Liver (tissue), 8 donors: ENCODE measurements at regions not wholly inside any gene's neighbourhood (a gene's known extent, or its start where the extent isn't known, plus 50 kb on each side); places are given as distances from the start of the nearest gene placed in this dataset.

ENCODE experiments used
- DNase-seq: peaks from one replicate; pipeline ENCODE4 v3.0.0-alpha.2; 2017; ENCODE audit warnings: low spot score
- H3K27ac ChIP-seq, 2 donors: one replicate each; pipeline ENCODE4 v1.7.0; 2013; ENCODE audit warnings: inconsistent platforms in 2 of 2, low read length in 2 of 2, control low read depth in 1 of 2, low read depth in 1 of 2, mild to moderate bottlenecking in 1 of 2
- H3K27me3 ChIP-seq, 4 donors: one replicate each; pipeline versions ENCODE4 v1.6.1 to v1.7.0; 2013; ENCODE audit warnings: low read length in 3 of 4, inconsistent platforms in 1 of 4, mild to moderate bottlenecking in 1 of 4, moderate library complexity in 1 of 4; ENCODE audit not compliant: control insufficient read depth in 4 of 4, insufficient read depth in 4 of 4
- H3K36me3 ChIP-seq, 4 donors: one replicate each; pipeline versions ENCODE4 v1.6.1 to v1.7.0; 2013; ENCODE audit warnings: low read length in 3 of 4, mild to moderate bottlenecking in 3 of 4, low read depth in 1 of 4, moderate library complexity in 1 of 4; ENCODE audit not compliant: control insufficient read depth in 4 of 4, insufficient read depth in 3 of 4
- H3K4me1 ChIP-seq, 4 donors: one replicate each; pipeline versions ENCODE4 v1.6.1 to v1.7.0; 2013; ENCODE audit warnings: low read length in 3 of 4, mild to moderate bottlenecking in 3 of 4, moderate library complexity in 1 of 4; ENCODE audit not compliant: control insufficient read depth in 4 of 4, insufficient read depth in 4 of 4
- H3K4me3 ChIP-seq, 3 donors: one replicate each; pipeline versions ENCODE4 v1.6.1 to v1.7.0; 2013; ENCODE audit warnings: low read length in 3 of 3, control low read depth in 1 of 3, low read depth in 1 of 3, mild to moderate bottlenecking in 1 of 3
- H3K9ac ChIP-seq, 2 donors: one replicate each; pipeline ENCODE4 v1.7.0; 2013; ENCODE audit warnings: low read length in 2 of 2, mild to moderate bottlenecking in 2 of 2, moderate library complexity in 2 of 2, control low read depth in 1 of 2, low read depth in 1 of 2
- H3K9me3 ChIP-seq, 4 donors: one replicate each; pipeline versions ENCODE4 v1.6.1 to v1.7.0; 2013; ENCODE audit warnings: low read length in 3 of 4; ENCODE audit not compliant: control insufficient read depth in 4 of 4
- CTCF ChIP-seq: fragments of 150-350 bp; IDR thresholded peaks from 2 replicates; pipeline ENCODE4 v1.5.1; 2017; ENCODE audit warnings: improper control_type of control experiment, low read depth, low read length; ENCODE audit not compliant: missing input control
- EGR1 ChIP-seq, 2 donors: IDR thresholded peaks; 2 replicates each; pipeline ENCODE4 v1.6.1; 2016 to 2018; ENCODE audit warnings: antibody characterized with exemption in 2 of 2, low read depth in 2 of 2
- FOXA2 ChIP-seq: IDR thresholded peaks from 2 replicates; pipeline ENCODE4 v1.6.1; 2016; ENCODE audit warnings: antibody characterized with exemption
- GABPA ChIP-seq, 2 donors: IDR thresholded peaks in 1 of 2; conservative IDR thresholded peaks in 1 of 2; 2 replicates each; pipeline ENCODE4 v1.6.1; 2016; ENCODE audit warnings: antibody characterized with exemption in 2 of 2, mild to moderate bottlenecking in 1 of 2, moderate library complexity in 1 of 2
- HNF4A ChIP-seq, 2 donors: conservative IDR thresholded peaks; 2 replicates each; pipeline ENCODE4 v1.6.1; 2016; ENCODE audit warnings: antibody characterized with exemption in 2 of 2, mild to moderate bottlenecking in 2 of 2
- HNF4G ChIP-seq: IDR thresholded peaks from 2 replicates; pipeline ENCODE4 v1.6.1; 2016; ENCODE audit warnings: antibody characterized with exemption
- JUND ChIP-seq, 2 donors: IDR thresholded peaks; 2 replicates each; pipeline ENCODE4 v1.6.1; 2016; ENCODE audit warnings: antibody characterized with exemption in 2 of 2
- MAX ChIP-seq: IDR thresholded peaks from 2 replicates; pipeline ENCODE4 v1.6.1; 2016; ENCODE audit warnings: antibody characterized with exemption
- NR2F2 ChIP-seq: IDR thresholded peaks from 2 replicates; pipeline ENCODE4 v1.6.1; 2016; ENCODE audit warnings: antibody characterized with exemption
- RAD21 ChIP-seq, 2 donors: IDR thresholded peaks; 2 replicates each; pipeline ENCODE4 v1.6.1; 2016; ENCODE audit warnings: antibody characterized with exemption in 2 of 2, mild to moderate bottlenecking in 2 of 2
- REST ChIP-seq: IDR thresholded peaks from 2 replicates; pipeline ENCODE4 v1.6.1; 2016; ENCODE audit warnings: antibody characterized with exemption, mild to moderate bottlenecking
- SP1 ChIP-seq: IDR thresholded peaks from 2 replicates; pipeline ENCODE4 v1.6.1; 2018; ENCODE audit warnings: antibody characterized with exemption, mild to moderate bottlenecking
- YY1 ChIP-seq: IDR thresholded peaks from 2 replicates; pipeline ENCODE4 v1.6.1; 2016; ENCODE audit warnings: antibody characterized with exemption, mild to moderate bottlenecking
- WGBS: extraction: QIAGEN DNeasy Blood & Tissue Kit; methylation state at CpG from one replicate; pipeline ENCODE4 v1.1.7; 2013; 5-methylcytosine and 5-hydroxymethylcytosine counted together
- TF ChIP-seq, protein P1 (sequence below): IDR thresholded peaks from 2 replicates; pipeline ENCODE4 v1.6.1; 2016; ENCODE audit warnings: antibody characterized with exemption
- donor health status: healthy.
- donor health status: healthy.
- donor health status: healthy.
- donor health status: healthy.
- donor health status: healthy.

DNA sequence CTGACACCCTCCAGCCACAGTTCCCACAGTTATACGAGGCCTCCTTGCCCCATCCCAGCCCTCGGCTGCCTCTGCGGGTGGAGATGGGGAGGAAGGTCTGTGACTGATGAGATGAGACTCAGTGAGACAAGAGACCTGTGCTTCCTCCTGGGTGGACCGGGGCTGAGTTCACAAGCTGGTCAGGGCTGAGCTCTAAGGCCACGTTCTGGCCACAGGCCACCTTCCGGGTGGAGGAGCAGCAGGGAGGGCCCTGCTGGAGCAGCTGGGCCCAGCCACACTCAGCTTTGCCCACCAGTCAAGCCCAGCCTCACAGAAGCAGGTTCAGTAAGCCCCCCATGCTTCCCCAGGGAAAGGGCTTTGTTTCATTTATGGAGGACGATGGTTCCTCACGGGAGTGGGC, 214.7 kb downstream of the ANKRD30B start:
- no peaks in the 10 kb centered on the region for H3K9me3 ChIP-seq
- H3K27me3 ChIP-seq = no peaks in the 10 kb centered on the region
- no peaks in the 10 kb centered on the region for H3K4me1 ChIP-seq
- WGBS = 82% methylated on average over 8 of the region's 8 CpGs
- H3K36me3 ChIP-seq = no peaks in the 10 kb centered on the region
- H3K4me3 ChIP-seq = no peak overlapping the region
- H3K9ac ChIP-seq = no peak overlapping the region
- no peak for DNase-seq
- TF ChIP-seq GABPA (IDR thresholded peaks at IDR 0.05 in 1 of 2, conservative IDR thresholded peaks at IDR 0.05 in 1 of 2) (no peak), HNF4G (no peak), NR2F2 (no peak), SP1 (no peak), JUND (IDR thresholded peaks at IDR 0.05) (no peak), RAD21 (IDR thresholded peaks at IDR 0.05) (no peak), REST (no peak), MAX (no peak), EGR1 (IDR thresholded peaks at IDR 0.05; ENCODE audit: low read depth in 2 of 2) (no peak), CTCF (no peak), YY1 (no peak), HNF4A (conservative IDR thresholded peaks at IDR 0.05) (no peak), FOXA2 (no peak)
- TF ChIP-seq, protein P1, sequence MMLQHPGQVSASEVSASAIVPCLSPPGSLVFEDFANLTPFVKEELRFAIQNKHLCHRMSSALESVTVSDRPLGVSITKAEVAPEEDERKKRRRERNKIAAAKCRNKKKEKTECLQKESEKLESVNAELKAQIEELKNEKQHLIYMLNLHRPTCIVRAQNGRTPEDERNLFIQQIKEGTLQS = no peak
- no peak overlapping the region for H3K27ac ChIP-seq

DNA sequence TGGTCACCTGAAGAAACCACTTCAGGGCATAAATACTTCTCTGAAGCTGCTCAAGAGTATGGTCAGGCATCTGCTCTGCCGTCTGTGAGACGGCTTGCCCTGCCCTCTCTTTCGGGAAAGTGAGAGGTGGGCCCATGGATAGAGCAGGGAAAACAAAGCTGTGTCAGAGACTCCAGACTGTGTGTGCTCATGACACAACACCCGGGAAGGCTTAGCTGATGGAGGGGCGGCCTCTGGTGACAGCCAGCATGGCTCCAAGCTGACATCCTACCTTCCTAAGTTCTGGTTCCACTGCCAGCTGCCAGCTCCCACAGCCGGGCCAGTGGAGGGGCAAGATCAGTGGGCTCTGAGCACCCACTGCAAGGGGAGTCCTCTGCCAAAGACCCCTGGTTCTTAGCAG, 215.3 kb downstream of the ANKRD30B start:
- TF ChIP-seq JUND (IDR thresholded peaks at IDR 0.05) = no peak
- H3K36me3 ChIP-seq = no peaks in the 10 kb centered on the region
- no peaks in the 10 kb centered on the region for H3K9me3 ChIP-seq
- no peaks in the 10 kb centered on the region for H3K4me1 ChIP-seq
- H3K27ac ChIP-seq = no peak overlapping the region
- no peaks in the 10 kb centered on the region for H3K27me3 ChIP-seq
- 84% methylated on average over 6 of the region's 6 CpGs for WGBS
- no peak overlapping the region for H3K9ac ChIP-seq
- no peak for DNase-seq
- no peak overlapping the region for H3K4me3 ChIP-seq

- Histone ChIP-seq H3K9me3 (no peaks in the 10 kb centered on the region), H3K9ac (no peak overlapping the region), H3K4me1 (no peaks in the 10 kb centered on the region), H3K27me3 (no peaks in the 10 kb centered on the region), H3K36me3 (no peaks in the 10 kb centered on the region), H3K27ac (no peak overlapping the region), H3K4me3 (no peak overlapping the region)
- TF ChIP-seq NR2F2 = no peak
- WGBS = 81% methylated on average over 6 of the region's 6 CpGs
- no peak for DNase-seq
These were observed 216.0 kb downstream of the ANKRD30B start for GRCh38 chr18:14964002-14964401.
